H1 (cell line): ENCODE measurements at regions not wholly inside any gene's neighbourhood (a gene's known extent, or its start where the extent isn't known, plus 50 kb on each side); places are given as distances from the start of the nearest gene placed in this dataset.

ENCODE experiments used
- CTCF ChIA-PET: fragments of 300-600 bp; sonication (Branson Sonifier 250); formaldehyde crosslinking; loops from one replicate; lab custom pipeline; 2021; ENCODE audit not compliant: partially characterized antibody; lab: Charles Lee
- POLR2A ChIA-PET: fragments of 300-600 bp; sonication (Branson Sonifier 250); formaldehyde crosslinking; loops from one replicate; lab custom pipeline; 2021; ENCODE audit warnings: inconsistent platforms; ENCODE audit not compliant: partially characterized antibody; lab: Charles Lee
- DNase-seq, 2 experiments: peaks; one replicate each; pipeline versions ENCODE4 v3.0.0 to v3.0.0-alpha.2; 2010 to 2022; ENCODE audit warnings: low spot score in 2 of 2, low read depth in 1 of 2, mixed read lengths in 1 of 2
- FAIRE-seq: peaks from 2 replicates; lab custom pipeline; 2011; peaks lifted over from hg19 to GRCh38; lab: Jason Lieb, UNC
- H2AFZ ChIP-seq: 2 replicates; pipeline ENCODE4 v1.8.1; 2012; ENCODE audit warnings: low read length, inconsistent platforms
- H2AK5ac ChIP-seq: 2 replicates; pipeline ENCODE4 v1.6.1; 2013; ENCODE audit warnings: low read depth, low read length
- H2BK120ac ChIP-seq: replicated peaks from 2 replicates; pipeline ENCODE3; 2013; ENCODE audit warnings: low read depth, low read length, inconsistent platforms
- H2BK12ac ChIP-seq: 2 replicates; pipeline ENCODE4 v1.6.1; 2013; ENCODE audit warnings: low read depth, low read length
- H2BK15ac ChIP-seq: 2 replicates; pipeline ENCODE4 v1.6.1; 2013; ENCODE audit warnings: low read length
- H2BK20ac ChIP-seq: 2 replicates; pipeline ENCODE4 v1.6.1; 2013; ENCODE audit warnings: low read length
- H2BK5ac ChIP-seq: 2 replicates; pipeline ENCODE4 v1.6.1; 2013; ENCODE audit warnings: low read depth, low read length
- H3K14ac ChIP-seq: 2 replicates; pipeline ENCODE4 v1.6.1; 2013; ENCODE audit warnings: inconsistent platforms; ENCODE audit not compliant: insufficient read length
- H3K18ac ChIP-seq: 2 replicates; pipeline ENCODE4 v1.6.1; 2013; ENCODE audit warnings: low read length; ENCODE audit errors: extremely low read depth
- H3K23ac ChIP-seq: 2 replicates; pipeline ENCODE4 v1.6.1; 2013; ENCODE audit warnings: inconsistent platforms; ENCODE audit not compliant: insufficient read length
- H3K23me2 ChIP-seq: 2 replicates; pipeline ENCODE4 v1.6.1; 2013; ENCODE audit warnings: low read depth, low read length
- H3K27ac ChIP-seq: 2 replicates; pipeline ENCODE4 v1.6.1; 2011; ENCODE audit warnings: low read depth, low read length, inconsistent platforms
- H3K27me3 ChIP-seq, 4 experiments: replicated peaks in 1 of 4; 1 replicate in 1 of 4; 2 replicates in 3 of 4; pipeline versions ENCODE4 v1.6.1 to v1.8.1; 2011 to 2013; ENCODE audit warnings: low read length in 3 of 4, mild to moderate bottlenecking in 3 of 4, inconsistent platforms in 2 of 4, mixed read lengths in 2 of 4, moderate library complexity in 1 of 4; ENCODE audit not compliant: control insufficient read depth in 3 of 4, insufficient read depth in 3 of 4; ENCODE audit errors: extremely low read depth in 1 of 4
- H3K36me3 ChIP-seq, 4 experiments: 2 replicates each; pipeline versions ENCODE4 v1.6.1 to v1.8.1; 2011 to 2013; ENCODE audit warnings: mild to moderate bottlenecking in 4 of 4, low read length in 3 of 4, moderate library complexity in 2 of 4, control low read depth in 1 of 4, inconsistent platforms in 1 of 4; ENCODE audit not compliant: insufficient read depth in 4 of 4, control insufficient read depth in 2 of 4
- H3K4ac ChIP-seq: replicated peaks from 2 replicates; pipeline ENCODE3; 2013; ENCODE audit warnings: low read length, low read depth, mixed read lengths, inconsistent platforms; ENCODE audit not compliant: insufficient read length
- H3K4me1 ChIP-seq, 4 experiments: replicated peaks in 1 of 4; 1 replicate in 1 of 4; 2 replicates in 3 of 4; pipeline versions ENCODE4 v1.6.1 to v1.8.1; 2011 to 2013; ENCODE audit warnings: low read length in 3 of 4, inconsistent platforms in 2 of 4, mixed read lengths in 1 of 4; ENCODE audit not compliant: insufficient read depth in 4 of 4, control insufficient read depth in 3 of 4
- H3K4me2 ChIP-seq, 2 experiments: 2 replicates each; pipeline versions ENCODE4 v1.6.1 to v1.8.1; 2011 to 2013; ENCODE audit warnings: low read depth in 2 of 2, low read length in 2 of 2, control low read depth in 1 of 2, inconsistent platforms in 1 of 2, mild to moderate bottlenecking in 1 of 2; ENCODE audit not compliant: insufficient read depth in 1 of 2
- H3K4me3 ChIP-seq, 4 experiments: fragments of 200-600, 300-600 bp in 1 of 4; sonication (generic), shearing (Covaris generic), sonication (Bioruptor Twin) in 1 of 4; 2 replicates each; pipeline versions ENCODE4 v1.5.1 to v1.8.1; 2011 to 2016; ENCODE audit warnings: low read length in 4 of 4, low read depth in 3 of 4, control low read depth in 2 of 4, inconsistent platforms in 2 of 4, mild to moderate bottlenecking in 2 of 4, mixed read lengths in 1 of 4, moderate library complexity in 1 of 4; ENCODE audit not compliant: insufficient read depth in 2 of 4; ENCODE audit errors: extremely low read depth in 1 of 4
- H3K56ac ChIP-seq: replicated peaks from 2 replicates; pipeline ENCODE3; 2013; ENCODE audit warnings: low read depth, mild to moderate bottlenecking, mixed read lengths, low read length, inconsistent platforms; ENCODE audit not compliant: insufficient read length
- H3K79me1 ChIP-seq: 2 replicates; pipeline ENCODE4 v1.6.1; 2013; ENCODE audit warnings: low read depth, low read length, control low read depth
- H3K79me2 ChIP-seq, 2 experiments: 2 replicates each; pipeline versions ENCODE4 v1.6.1 to v1.8.1; 2012 to 2013; ENCODE audit warnings: low read length in 2 of 2, mild to moderate bottlenecking in 2 of 2, inconsistent platforms in 1 of 2; ENCODE audit not compliant: insufficient read depth in 2 of 2, control insufficient read depth in 1 of 2
- H3K9ac ChIP-seq, 4 experiments: replicated peaks in 1 of 4; 1 replicate in 1 of 4; 2 replicates in 3 of 4; pipeline versions ENCODE4 v1.6.1 to v1.8.1; 2011 to 2013; ENCODE audit warnings: low read depth in 3 of 4, low read length in 3 of 4, control low read depth in 2 of 4, mild to moderate bottlenecking in 2 of 4, moderate library complexity in 2 of 4, inconsistent platforms in 1 of 4; ENCODE audit errors: extremely low read depth in 1 of 4
- H3K9me3 ChIP-seq, 2 experiments: 2 replicates each; pipeline versions ENCODE4 v1.6.1 to v1.8.1; 2012 to 2013; ENCODE audit warnings: mild to moderate bottlenecking in 2 of 2, moderate library complexity in 2 of 2, control low read depth in 1 of 2, inconsistent platforms in 1 of 2, low read depth in 1 of 2, low read length in 1 of 2, mixed read lengths in 1 of 2; ENCODE audit not compliant: insufficient read depth in 2 of 2
- H4K20me1 ChIP-seq, 2 experiments: replicated peaks in 1 of 2; 2 replicates each; pipeline versions ENCODE3 to v1.8.1; 2011 to 2013; ENCODE audit warnings: inconsistent platforms in 2 of 2, low read length in 2 of 2, mild to moderate bottlenecking in 1 of 2; ENCODE audit not compliant: insufficient read depth in 2 of 2, control insufficient read depth in 1 of 2
- H4K5ac ChIP-seq: 2 replicates; pipeline ENCODE4 v1.6.1; 2013; ENCODE audit warnings: low read length, low read depth, mixed read lengths, inconsistent platforms; ENCODE audit not compliant: insufficient read length
- H4K8ac ChIP-seq: 2 replicates; pipeline ENCODE4 v1.8.0; 2013; ENCODE audit warnings: mild to moderate bottlenecking, moderate library complexity, low read length, inconsistent platforms; ENCODE audit not compliant: insufficient read depth; ENCODE audit errors: extremely low read depth
- H4K91ac ChIP-seq: replicated peaks from 2 replicates; pipeline ENCODE3; 2013; ENCODE audit warnings: low read length, mixed read lengths, inconsistent platforms; ENCODE audit not compliant: insufficient read length
- ATF3 ChIP-seq: IDR thresholded peaks from 2 replicates; pipeline ENCODE4 v1.6.1; 2011; ENCODE audit warnings: low read depth, mild to moderate bottlenecking, low read length; ENCODE audit not compliant: insufficient read depth
- CREB1 ChIP-seq: IDR thresholded peaks from 2 replicates; pipeline ENCODE4 v1.6.1; 2012; ENCODE audit warnings: inconsistent platforms
- RBBP5 ChIP-seq: IDR thresholded peaks from 2 replicates; pipeline ENCODE4 v1.7.1; 2012; ENCODE audit warnings: low read depth, mild to moderate bottlenecking, inconsistent platforms, low read length, moderate library complexity, borderline replicate concordance
- ZNF274 ChIP-seq: IDR thresholded peaks from 2 replicates; pipeline ENCODE4 v1.7.0; 2012; ENCODE audit warnings: low read length, borderline replicate concordance; ENCODE audit errors: extremely low read depth
- WGBS, 2 experiments: shearing (Covaris generic) in 1 of 2; methylation state at CpG; one replicate each; pipeline versions ENCODE4 v1.1.6 to v1.1.7; 2013 to 2015; ENCODE audit warnings: low lambda C conversion rate in 2 of 2, mixed read lengths in 2 of 2, inconsistent platforms in 1 of 2, low coverage in 1 of 2, missing lambda C conversion rate in 1 of 2; ENCODE audit not compliant: insufficient replicate concordance in 2 of 2, insufficient coverage in 1 of 2, insufficient read length in 1 of 2; ENCODE audit errors: extremely low coverage in 1 of 2, missing lambda C conversion rate in 1 of 2; 5-methylcytosine and 5-hydroxymethylcytosine counted together

GRCh38 chr11:23124996-23125395 is 264.7 kb upstream of the CCDC179 start:
- TF ChIP-seq RBBP5 (no peak), ATF3 (no peak), ZNF274 (no peak), CREB1 (no peak)
- no peaks in the 10 kb centered on the region for H4K20me1 ChIP-seq
- H2AFZ ChIP-seq, result no peak overlapping the region
- no peaks in the 10 kb centered on the region for H3K79me1 ChIP-seq
- H3K9ac ChIP-seq, result no peak overlapping the region
- H4K8ac ChIP-seq, result no peak overlapping the region
- no peak overlapping the region for H3K27ac ChIP-seq
- ChIA-PET POLR2A (no interaction called here), CTCF (interaction anchor here (1.2 kb wide), 1 partner anchor 11 kb away, joined by 3 read pairs; no protein-coding TSS in a partner anchor)
- WGBS, 2 experiments, result 83% methylated on average over 1 of the region's 1 CpG; no CpG with 5 or more reads in 1 of the 2 experiments
- no peak overlapping the region for H2AK5ac ChIP-seq
- peaks cover 0 to 3% (median 0%) of the 10 kb centered on the region in 4 experiments; a peak in 1 of 7 replicates for H3K4me1 ChIP-seq
- H4K5ac ChIP-seq, result no peak overlapping the region
- no peak for DNase-seq
- H3K27me3 ChIP-seq, result no peaks in the 10 kb centered on the region
- no peak overlapping the region for H2BK20ac ChIP-seq
- no peak overlapping the region for H2BK120ac ChIP-seq
- no peak overlapping the region for H3K4me2 ChIP-seq
- no peak overlapping the region for H2BK12ac ChIP-seq
- FAIRE-seq, result no peak
- no peak overlapping the region for H4K91ac ChIP-seq
- no peaks in the 10 kb centered on the region for H3K36me3 ChIP-seq
- 0 out of 4 replicates have a peak, but pooled peaks cover 4% of the 10 kb centered on the region in 2 experiments for H3K9me3 ChIP-seq
- no peak overlapping the region for H2BK15ac ChIP-seq
- no peak overlapping the region for H2BK5ac ChIP-seq
- H3K23ac ChIP-seq, result no peak overlapping the region
- no peak overlapping the region for H3K14ac ChIP-seq
- H3K56ac ChIP-seq, result no peak overlapping the region
- no peak overlapping the region for H3K4me3 ChIP-seq
- no peaks in the 10 kb centered on the region for H3K79me2 ChIP-seq
- H3K18ac ChIP-seq, result no peak overlapping the region
- H3K23me2 ChIP-seq, result no peaks in the 10 kb centered on the region; the same call in 1 of the 2 replicates
- no peak overlapping the region for H3K4ac ChIP-seq
